GM23338 (cell line): ENCODE measurements at regions not wholly inside any gene's neighbourhood (a gene's known extent, or its start where the extent isn't known, plus 50 kb on each side); places are given as distances from the start of the nearest gene placed in this dataset.

Experiments
- ATAC-seq: fragments of 200-7000 bp; cut with Tn5 transposase; 3 replicates; pipeline ENCODE4 v1.9.1; 2020
- DNase-seq: peaks from one replicate; pipeline ENCODE4 v3.0.0-alpha.2; 2015; ENCODE audit warnings: low spot score
- H2AFZ ChIP-seq: fragments of 200-600 bp; sonication (generic); 2 replicates; pipeline ENCODE4 v1.8.0; 2016; ENCODE audit warnings: antibody characterized with exemption, mild to moderate bottlenecking, moderate library complexity
- H3F3A ChIP-seq: fragments of 200-600 bp; sonication (generic); replicated peaks from 2 replicates; pipeline ENCODE4 v1.8.0; 2017; ENCODE audit warnings: antibody characterized with exemption, mixed run types, low read depth
- H3K27ac ChIP-seq: fragments of 200-600 bp; sonication (generic); 2 replicates; pipeline ENCODE4 v1.6.1; 2016; ENCODE audit warnings: low read depth
- H3K27me3 ChIP-seq: fragments of 200-600 bp; sonication (generic); 2 replicates; pipeline ENCODE4 v1.8.0; 2016; ENCODE audit warnings: mild to moderate bottlenecking, mixed run types, moderate library complexity; ENCODE audit not compliant: insufficient read depth
- H3K36me3 ChIP-seq: fragments of 200-600 bp; sonication (generic); 2 replicates; pipeline ENCODE4 v1.8.0; 2016; ENCODE audit warnings: mild to moderate bottlenecking; ENCODE audit not compliant: insufficient read depth
- H3K4me1 ChIP-seq: fragments of 200-600 bp; sonication (generic); 2 replicates; pipeline ENCODE4 v1.8.0; 2016; ENCODE audit warnings: mild to moderate bottlenecking, moderate library complexity; ENCODE audit not compliant: insufficient read depth
- H3K4me2 ChIP-seq: fragments of 200-600 bp; sonication (generic); 2 replicates; pipeline ENCODE4 v1.7.1; 2017; ENCODE audit warnings: mixed run types
- H3K4me3 ChIP-seq: fragments of 200-600 bp; sonication (generic); 2 replicates; pipeline ENCODE4 v1.6.1; 2016; ENCODE audit warnings: mixed run types
- H3K79me2 ChIP-seq: fragments of 200-600 bp; sonication (generic); replicated peaks from 2 replicates; pipeline ENCODE4 v1.8.0; 2017; ENCODE audit warnings: mild to moderate bottlenecking; ENCODE audit not compliant: insufficient read depth
- H3K9me2 ChIP-seq: fragments of 200-600 bp; sonication (generic); 2 replicates; pipeline ENCODE4 v1.8.0; 2017; ENCODE audit not compliant: insufficient read depth
- H4K20me1 ChIP-seq: fragments of 200-600 bp; sonication (generic); replicated peaks from 2 replicates; pipeline ENCODE4 v1.8.0; 2017; ENCODE audit warnings: mild to moderate bottlenecking; ENCODE audit not compliant: insufficient read depth
- H3K27ac Mint-ChIP-seq: 2 replicates; pipeline ENCODE4 v1.8.0; 2020; ENCODE audit warnings: inconsistent platforms, mild to moderate bottlenecking, moderate library complexity, mixed read lengths
- H3K27me3 Mint-ChIP-seq: 3 replicates; pipeline ENCODE4 v1.8.0; 2022; ENCODE audit warnings: low read depth, mild to moderate bottlenecking, moderate library complexity, mixed read lengths, inconsistent platforms; ENCODE audit not compliant: insufficient read depth, poor library complexity
- H3K36me3 Mint-ChIP-seq: 3 replicates; pipeline ENCODE4 v1.8.0; 2021; ENCODE audit warnings: low read depth, mild to moderate bottlenecking, inconsistent platforms, moderate library complexity, mixed read lengths
- H3K4me1 Mint-ChIP-seq: 3 replicates; pipeline ENCODE4 v1.8.0; 2020; ENCODE audit warnings: mild to moderate bottlenecking, inconsistent platforms, mixed read lengths
- H3K4me3 Mint-ChIP-seq: 3 replicates; pipeline ENCODE4 v1.8.0; 2021; ENCODE audit warnings: moderate library complexity, mild to moderate bottlenecking, inconsistent platforms, mixed read lengths
- H3K9me3 Mint-ChIP-seq: 3 replicates; pipeline ENCODE4 v1.8.0; 2020; ENCODE audit warnings: moderate library complexity, mild to moderate bottlenecking, inconsistent platforms, mixed read lengths
- CREB1 ChIP-seq: fragments of 250-450 bp; sonication (Bioruptor Pico); IDR thresholded peaks from 2 replicates; pipeline ENCODE4 v1.5.0; 2020; ENCODE audit warnings: low read depth, mild to moderate bottlenecking, moderate library complexity
- CTCF ChIP-seq, 2 experiments: fragments of 200-600 bp in 1 of 2; sonication (generic) in 1 of 2; conservative IDR thresholded peaks; 2 replicates each; pipeline versions ENCODE4 v1.5.1 to v1.6.1; 2016 to 2017; ENCODE audit warnings: antibody characterized with exemption in 2 of 2, low read depth in 2 of 2, mild to moderate bottlenecking in 2 of 2, moderate library complexity in 1 of 2
- ETS1 ChIP-seq: IDR thresholded peaks from 2 replicates; pipeline ENCODE4 v1.6.1; 2016; ENCODE audit warnings: antibody characterized with exemption
- EZH2 ChIP-seq: fragments of 200-600 bp; sonication (generic); IDR thresholded peaks from one replicate; pipeline ENCODE4 v1.8.0; 2017; ENCODE audit warnings: antibody characterized with exemption, mild to moderate bottlenecking, low read depth; ENCODE audit not compliant: unreplicated experiment
- EZH2phosphoT487 ChIP-seq: fragments of 200-600 bp; sonication (generic); IDR thresholded peaks from one replicate; pipeline ENCODE4 v1.8.1; 2018; ENCODE audit warnings: antibody characterized with exemption; ENCODE audit not compliant: unreplicated experiment
- JUNB ChIP-seq: IDR thresholded peaks from one replicate; pipeline ENCODE4 v1.6.1; 2016; ENCODE audit warnings: antibody characterized with exemption; ENCODE audit not compliant: unreplicated experiment
- NANOG ChIP-seq: IDR thresholded peaks from 2 replicates; pipeline ENCODE4 v1.6.1; 2016; ENCODE audit warnings: antibody characterized with exemption, borderline replicate concordance
- POLR2AphosphoS5 ChIP-seq: IDR thresholded peaks from 2 replicates; pipeline ENCODE4 v1.6.1; 2016; ENCODE audit warnings: antibody characterized with exemption, low read depth
- STAT1 ChIP-seq: IDR thresholded peaks from one replicate; pipeline ENCODE4 v1.6.1; 2016; ENCODE audit warnings: antibody characterized with exemption; ENCODE audit not compliant: unreplicated experiment
- ZNF114 ChIP-seq: fragments of 250-450 bp; sonication (Bioruptor Pico); IDR thresholded peaks from 2 replicates; pipeline ENCODE4 v1.5.0; 2020; ENCODE audit warnings: mild to moderate bottlenecking, moderate library complexity
- ZNF331 ChIP-seq: fragments of 250-450 bp; sonication (Bioruptor Pico); IDR thresholded peaks from 2 replicates; pipeline ENCODE4 v1.5.0; 2020; ENCODE audit warnings: low read depth, mild to moderate bottlenecking, moderate library complexity
- ZNF462 ChIP-seq: fragments of 250-450 bp; sonication (Bioruptor Pico); IDR thresholded peaks from 2 replicates; pipeline ENCODE4 v1.5.0; 2020; ENCODE audit warnings: mild to moderate bottlenecking, moderate library complexity

- Histone ChIP-seq H3K4me1 (no peaks in the 10 kb centered on the region), H3K4me2 (no peak overlapping the region), H3K4me3 (no peak overlapping the region), H3F3A (no peaks in the 10 kb centered on the region), H2AFZ (no peak overlapping the region), H3K27me3 (no peaks in the 10 kb centered on the region), H3K27ac (no peak overlapping the region), H4K20me1 (no peaks in the 10 kb centered on the region), H3K9me2 (no peaks in the 10 kb centered on the region), H3K36me3 (no peaks in the 10 kb centered on the region), H3K79me2 (no peaks in the 10 kb centered on the region)
- Mint-ChIP-seq H3K4me1 (no peaks in the 10 kb centered on the region), H3K4me3 (no peak overlapping the region), H3K27ac (no peak overlapping the region), H3K36me3 (peaks cover 36% of the 10 kb centered on the region), H3K27me3 (peaks cover 2% of the 10 kb centered on the region), H3K9me3 (peaks cover 99% of the 10 kb centered on the region)
- ATAC-seq (no peak), DNase-seq (no peak)
- TF ChIP-seq JUNB (no peak), STAT1 (no peak), CTCF (conservative IDR thresholded peaks at IDR 0.05; ENCODE audit: low read depth in 2 of 2) (no peak)
Observed at GRCh38 chr1:4268889-4269284, 368.8 kb upstream of the C1orf174 start.

- no peaks in the 10 kb centered on the region for H3F3A ChIP-seq
- H3K9me3 Mint-ChIP-seq = peaks cover 98% of the 10 kb centered on the region
- no peak for DNase-seq
- H2AFZ ChIP-seq = no peak overlapping the region
- no peaks in the 10 kb centered on the region for H3K36me3 ChIP-seq
- H4K20me1 ChIP-seq = no peaks in the 10 kb centered on the region
- H3K4me1 Mint-ChIP-seq = no peaks in the 10 kb centered on the region
- H3K36me3 Mint-ChIP-seq = peaks cover 36% of the 10 kb centered on the region
- H3K4me1 ChIP-seq = no peaks in the 10 kb centered on the region
- no peak overlapping the region for H3K4me3 Mint-ChIP-seq
- H3K27me3 Mint-ChIP-seq = peaks cover 2% of the 10 kb centered on the region
- no peaks in the 10 kb centered on the region for H3K79me2 ChIP-seq
- no peak overlapping the region for H3K4me3 ChIP-seq
- no peak overlapping the region for H3K4me2 ChIP-seq
- H3K27ac ChIP-seq = no peak overlapping the region
- H3K27me3 ChIP-seq = no peaks in the 10 kb centered on the region
- H3K27ac Mint-ChIP-seq = no peak overlapping the region
- no peaks in the 10 kb centered on the region for H3K9me2 ChIP-seq
- no peak for ATAC-seq
- TF ChIP-seq ZNF462 (CRISPR knock-in tag) (no peak), EZH2 (no peak), CTCF (conservative IDR thresholded peaks at IDR 0.05; ENCODE audit: low read depth in 2 of 2) (no peak), ETS1 (no peak), NANOG (no peak), STAT1 (no peak), ZNF114 (CRISPR knock-in tag) (no peak), POLR2AphosphoS5 (no peak), CREB1 (no peak), ZNF331 (no peak), EZH2phosphoT487 (no peak)
Observed at GRCh38 chr1:4269330-4269729, 369.3 kb upstream of the C1orf174 start.
